ENCODE measurements at regions not wholly inside any gene's neighbourhood (a gene's known extent, or its start where the extent isn't known, plus 50 kb on each side); places are given as distances from the start of the nearest gene placed in this dataset.

- in situ Hi-C loops (cut with MboI; ENCODE audit: low pct_ligation_motif_present in 1 of 4, low pct_unique_long_range_greater_than_20kb in 1 of 4, low sequenced_read_pairs in 3 of 4), result no loop called here
Measured at GRCh38 chr13:74479124-74479523, 344.9 kb upstream of the KLF12 start.

DNA sequence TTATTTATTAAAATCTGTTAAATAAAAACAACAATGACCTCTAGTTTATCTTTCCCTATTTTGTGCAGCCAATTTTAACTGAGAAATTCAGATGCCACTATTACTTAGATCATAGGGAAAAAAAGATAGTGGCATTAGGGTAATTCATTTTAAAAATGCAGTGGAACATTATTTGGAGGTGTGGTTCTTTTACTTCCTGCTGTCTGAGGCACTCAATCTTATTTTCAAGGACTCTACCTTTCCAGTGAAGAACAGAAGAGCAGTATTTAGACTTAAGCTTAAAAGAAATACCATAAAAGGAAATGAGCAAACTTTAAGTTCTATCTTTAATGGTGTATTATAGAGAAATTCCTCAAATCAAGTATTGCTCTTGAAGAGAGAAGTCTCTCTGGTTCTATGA lies 342.6 kb upstream of the KLF12 start:
- Histone ChIP-seq H3K4me3 (no peak overlapping the region), H3K9me3 (no peaks in the 10 kb centered on the region), H3K27me3 (no peaks in the 10 kb centered on the region), H3K36me3 (no peaks in the 10 kb centered on the region), H3K4me1 (no peaks in the 10 kb centered on the region), H3K27ac (no peak overlapping the region)
- intact Hi-C loops (cut with DNase I; ENCODE audit: low total_unique reads), result no loop called here
- in situ Hi-C loops (cut with MboI; ENCODE audit: low pct_ligation_motif_present in 1 of 4, low pct_unique_long_range_greater_than_20kb in 1 of 4, low sequenced_read_pairs in 3 of 4), result no loop called here
- no peak for DNase-seq
- TF ChIP-seq, protein P1, sequence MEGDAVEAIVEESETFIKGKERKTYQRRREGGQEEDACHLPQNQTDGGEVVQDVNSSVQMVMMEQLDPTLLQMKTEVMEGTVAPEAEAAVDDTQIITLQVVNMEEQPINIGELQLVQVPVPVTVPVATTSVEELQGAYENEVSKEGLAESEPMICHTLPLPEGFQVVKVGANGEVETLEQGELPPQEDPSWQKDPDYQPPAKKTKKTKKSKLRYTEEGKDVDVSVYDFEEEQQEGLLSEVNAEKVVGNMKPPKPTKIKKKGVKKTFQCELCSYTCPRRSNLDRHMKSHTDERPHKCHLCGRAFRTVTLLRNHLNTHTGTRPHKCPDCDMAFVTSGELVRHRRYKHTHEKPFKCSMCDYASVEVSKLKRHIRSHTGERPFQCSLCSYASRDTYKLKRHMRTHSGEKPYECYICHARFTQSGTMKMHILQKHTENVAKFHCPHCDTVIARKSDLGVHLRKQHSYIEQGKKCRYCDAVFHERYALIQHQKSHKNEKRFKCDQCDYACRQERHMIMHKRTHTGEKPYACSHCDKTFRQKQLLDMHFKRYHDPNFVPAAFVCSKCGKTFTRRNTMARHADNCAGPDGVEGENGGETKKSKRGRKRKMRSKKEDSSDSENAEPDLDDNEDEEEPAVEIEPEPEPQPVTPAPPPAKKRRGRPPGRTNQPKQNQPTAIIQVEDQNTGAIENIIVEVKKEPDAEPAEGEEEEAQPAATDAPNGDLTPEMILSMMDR (IDR thresholded peaks at IDR 0.05), result no peak
- no peak for TF ChIP-seq EP300 (IDR thresholded peaks at IDR 0.05; ENCODE audit: low read depth)
- TF ChIP-seq POLR2AphosphoS5 (IDR thresholded peaks at IDR 0.05), result no peak
- TF ChIP-seq POLR2A (IDR thresholded peaks at IDR 0.05), result no peak

More at GRCh38 chr13:74479124-74479523, 344.9 kb upstream of the KLF12 start:
- H3K4me3 ChIP-seq, result no peak overlapping the region
- H3K27me3 ChIP-seq, result no peaks in the 10 kb centered on the region
- no peak overlapping the region for H3K27ac ChIP-seq
- H3K36me3 ChIP-seq, result no peaks in the 10 kb centered on the region
- intact Hi-C loops (cut with DNase I; ENCODE audit: low total_unique reads), result no loop called here
- 35 to 45% methylated on average over 2 of the region's 2 CpGs for WGBS, 2 donors (ENCODE audit: low coverage in 1 of 2)
- no peaks in the 10 kb centered on the region for H3K9me3 ChIP-seq
- no peak for DNase-seq
- H3K4me1 ChIP-seq, result no peaks in the 10 kb centered on the region
- no peak for TF ChIP-seq EP300 (IDR thresholded peaks at IDR 0.05; ENCODE audit: low read depth)
- TF ChIP-seq, protein P1 (IDR thresholded peaks at IDR 0.05), result no peak
- no peak for TF ChIP-seq POLR2AphosphoS5 (IDR thresholded peaks at IDR 0.05)
- no peak for TF ChIP-seq POLR2A (IDR thresholded peaks at IDR 0.05)

DNA sequence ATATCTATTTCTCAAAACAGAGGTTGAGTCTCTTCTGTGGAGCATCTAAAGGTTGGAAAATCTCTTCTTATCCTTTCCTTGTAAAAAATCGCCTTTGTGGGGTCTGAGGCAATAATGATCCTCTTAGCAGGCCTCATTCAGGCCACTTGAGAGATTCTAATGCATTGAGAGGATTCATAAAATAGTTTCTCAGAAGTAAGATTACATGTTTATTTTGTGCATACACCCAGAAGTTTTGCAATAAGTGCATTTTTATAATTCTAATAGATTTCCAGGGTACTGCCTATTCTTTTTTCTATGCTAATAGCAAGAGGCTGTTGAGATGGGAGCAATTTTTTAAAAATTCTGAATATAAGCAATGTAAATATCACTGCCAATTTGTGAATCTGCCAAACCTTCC lies 342.2 kb upstream of the KLF12 start:
- in situ Hi-C loops (cut with MboI; ENCODE audit: low pct_ligation_motif_present in 1 of 4, low pct_unique_long_range_greater_than_20kb in 1 of 4, low sequenced_read_pairs in 3 of 4) (no loop called here), intact Hi-C loops (cut with DNase I; ENCODE audit: low total_unique reads) (no loop called here)
- DNase-seq, result no peak
- Histone ChIP-seq H3K9me3 (no peaks in the 10 kb centered on the region), H3K27ac (no peak overlapping the region), H3K27me3 (no peaks in the 10 kb centered on the region), H3K36me3 (no peaks in the 10 kb centered on the region), H3K4me1 (no peaks in the 10 kb centered on the region), H3K4me3 (no peak overlapping the region)
- no peak for TF ChIP-seq EP300 (IDR thresholded peaks at IDR 0.05; ENCODE audit: low read depth)
- TF ChIP-seq, protein P1 (IDR thresholded peaks at IDR 0.05), result no peak
- no peak for TF ChIP-seq POLR2AphosphoS5 (IDR thresholded peaks at IDR 0.05)
- no peak for TF ChIP-seq POLR2A (IDR thresholded peaks at IDR 0.05)
- 50 to 60% methylated on average over 1 of the region's 1 CpG for WGBS, 2 donors (ENCODE audit: low coverage in 1 of 2)

GRCh38 chr13:74466864-74467263 lies 332.7 kb upstream of the KLF12 start:
- intact Hi-C loops (cut with DNase I; ENCODE audit: low total_unique reads) (no loop called here), in situ Hi-C loops (cut with MboI; ENCODE audit: low pct_ligation_motif_present in 1 of 4, low pct_unique_long_range_greater_than_20kb in 1 of 4, low sequenced_read_pairs in 3 of 4) (no loop called here)
- TF ChIP-seq POLR2AphosphoS5 (IDR thresholded peaks at IDR 0.05) (no peak), EP300 (IDR thresholded peaks at IDR 0.05; ENCODE audit: low read depth) (no peak), POLR2A (IDR thresholded peaks at IDR 0.05) (no peak)
- TF ChIP-seq, protein P1 (IDR thresholded peaks at IDR 0.05), result no peak
- Histone ChIP-seq H3K36me3 (no peaks in the 10 kb centered on the region), H3K4me3 (no peak overlapping the region), H3K27ac (no peak overlapping the region), H3K27me3 (no peaks in the 10 kb centered on the region), H3K9me3 (no peaks in the 10 kb centered on the region), H3K4me1 (no peaks in the 10 kb centered on the region)
- DNase-seq, result no peak
